ENCODE measurements at regions not wholly inside any gene's neighbourhood (a gene's known extent, or its start where the extent isn't known, plus 50 kb on each side); places are given as distances from the start of the nearest gene placed in this dataset.

GRCh38 chr9:7443541-7443940, 356.0 kb downstream of the DMAC1 start:
- TF ChIP-seq MTF2 (CRISPR knock-in tag; IDR thresholded peaks at IDR 0.05; ENCODE audit: borderline replicate concordance): no peak
- no peak for TF ChIP-seq TCF7L2 (IDR thresholded peaks at IDR 0.05; ENCODE audit: low read depth, low read length)
- TF ChIP-seq JUND (CRISPR knock-in tag; IDR thresholded peaks at IDR 0.05): no peak
- TF ChIP-seq, protein P1, sequence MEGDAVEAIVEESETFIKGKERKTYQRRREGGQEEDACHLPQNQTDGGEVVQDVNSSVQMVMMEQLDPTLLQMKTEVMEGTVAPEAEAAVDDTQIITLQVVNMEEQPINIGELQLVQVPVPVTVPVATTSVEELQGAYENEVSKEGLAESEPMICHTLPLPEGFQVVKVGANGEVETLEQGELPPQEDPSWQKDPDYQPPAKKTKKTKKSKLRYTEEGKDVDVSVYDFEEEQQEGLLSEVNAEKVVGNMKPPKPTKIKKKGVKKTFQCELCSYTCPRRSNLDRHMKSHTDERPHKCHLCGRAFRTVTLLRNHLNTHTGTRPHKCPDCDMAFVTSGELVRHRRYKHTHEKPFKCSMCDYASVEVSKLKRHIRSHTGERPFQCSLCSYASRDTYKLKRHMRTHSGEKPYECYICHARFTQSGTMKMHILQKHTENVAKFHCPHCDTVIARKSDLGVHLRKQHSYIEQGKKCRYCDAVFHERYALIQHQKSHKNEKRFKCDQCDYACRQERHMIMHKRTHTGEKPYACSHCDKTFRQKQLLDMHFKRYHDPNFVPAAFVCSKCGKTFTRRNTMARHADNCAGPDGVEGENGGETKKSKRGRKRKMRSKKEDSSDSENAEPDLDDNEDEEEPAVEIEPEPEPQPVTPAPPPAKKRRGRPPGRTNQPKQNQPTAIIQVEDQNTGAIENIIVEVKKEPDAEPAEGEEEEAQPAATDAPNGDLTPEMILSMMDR (CRISPR knock-in tag; IDR thresholded peaks at IDR 0.05): no peak
- TF ChIP-seq, protein P2, sequence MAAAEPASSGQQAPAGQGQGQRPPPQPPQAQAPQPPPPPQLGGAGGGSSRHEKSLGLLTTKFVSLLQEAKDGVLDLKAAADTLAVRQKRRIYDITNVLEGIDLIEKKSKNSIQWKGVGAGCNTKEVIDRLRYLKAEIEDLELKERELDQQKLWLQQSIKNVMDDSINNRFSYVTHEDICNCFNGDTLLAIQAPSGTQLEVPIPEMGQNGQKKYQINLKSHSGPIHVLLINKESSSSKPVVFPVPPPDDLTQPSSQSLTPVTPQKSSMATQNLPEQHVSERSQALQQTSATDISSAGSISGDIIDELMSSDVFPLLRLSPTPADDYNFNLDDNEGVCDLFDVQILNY (CRISPR knock-in tag; conservative IDR thresholded peaks at IDR 0.05): no peak
- no peak for TF ChIP-seq MAFG (CRISPR knock-in tag; IDR thresholded peaks at IDR 0.05)
- no peak for TF ChIP-seq ZNF232 (CRISPR knock-in tag; IDR thresholded peaks at IDR 0.05; ENCODE audit: borderline replicate concordance)
- TF ChIP-seq ZNF501 (CRISPR knock-in tag; IDR thresholded peaks at IDR 0.05): no peak

All from HepG2 (cell line).